CD4-positive, alpha-beta T cell (primary cell): ENCODE measurements at regions not wholly inside any gene's neighbourhood (a gene's known extent, or its start where the extent isn't known, plus 50 kb on each side); places are given as distances from the start of the nearest gene placed in this dataset.

ENCODE experiments used
- ATAC-seq: fragments of 200-7000 bp; cut with Tn5 transposase; one replicate; pipeline ENCODE4 v1.10.0; 2022; ENCODE audit warnings: mild to moderate bottlenecking; ENCODE audit not compliant: poor library complexity
- CTCF ChIA-PET: fragments of 350-600 bp; sonication (Branson Sonifier 250); formaldehyde crosslinking; loops from one replicate; lab custom pipeline; 2021; ENCODE audit warnings: antibody characterized with exemption, inconsistent platforms; lab: Charles Lee
- POLR2A ChIA-PET: fragments of 350-600 bp; sonication (Branson Sonifier 250); formaldehyde crosslinking; loops from one replicate; lab custom pipeline; 2021; ENCODE audit warnings: antibody characterized with exemption, inconsistent platforms; lab: Charles Lee
- DNase-seq, 14 experiments: peaks; one replicate each; pipeline ENCODE4 v3.0.0-alpha.2; 2013 to 2020; ENCODE audit warnings: mixed read lengths in 2 of 14
- H3K27ac ChIP-seq, 2 donors: one replicate each; pipeline versions ENCODE4 v1.5.1 to v1.7.0; 2013; ENCODE audit warnings: low read length in 2 of 2, low read depth in 1 of 2, mild to moderate bottlenecking in 1 of 2
- H3K27me3 ChIP-seq, 2 experiments: 1 replicate in 1 of 2; 2 replicates in 1 of 2; pipeline versions ENCODE4 v1.6.1 to v1.7.0; 2013; ENCODE audit warnings: low read length in 2 of 2, control low read depth in 1 of 2, mild to moderate bottlenecking in 1 of 2, moderate library complexity in 1 of 2; ENCODE audit not compliant: insufficient read depth in 2 of 2, control insufficient read depth in 1 of 2
- H3K36me3 ChIP-seq: one replicate; pipeline ENCODE4 v1.6.1; 2013; ENCODE audit warnings: low read length, control low read depth; ENCODE audit not compliant: insufficient read depth
- H3K4me1 ChIP-seq: one replicate; pipeline ENCODE4 v1.6.1; 2013; ENCODE audit warnings: low read length, control low read depth; ENCODE audit not compliant: insufficient read depth
- H3K4me3 ChIP-seq: one replicate; pipeline ENCODE4 v1.5.1; 2013; ENCODE audit warnings: mild to moderate bottlenecking, low read length, moderate library complexity
- H3K9me3 ChIP-seq, 2 experiments: 1 replicate in 1 of 2; 2 replicates in 1 of 2; pipeline versions ENCODE4 v1.6.1 to v1.7.0; 2013; ENCODE audit warnings: low read length in 2 of 2, mild to moderate bottlenecking in 2 of 2, control low read depth in 1 of 2, moderate library complexity in 1 of 2; ENCODE audit not compliant: control insufficient read depth in 1 of 2, insufficient read depth in 1 of 2
- H3K27ac Mint-ChIP-seq: one replicate; pipeline ENCODE4 v1.8.0; 2020; ENCODE audit warnings: mixed read lengths
- H3K27me3 Mint-ChIP-seq: one replicate; pipeline ENCODE4 v1.8.0; 2021; ENCODE audit warnings: mixed read lengths
- H3K36me3 Mint-ChIP-seq: one replicate; pipeline ENCODE4 v1.8.0; 2021; ENCODE audit warnings: low read depth, mixed read lengths
- H3K4me1 Mint-ChIP-seq: one replicate; pipeline ENCODE4 v1.8.0; 2021; ENCODE audit warnings: low read depth, mixed read lengths
- H3K4me3 Mint-ChIP-seq: one replicate; pipeline ENCODE4 v1.8.0; 2020; ENCODE audit warnings: mild to moderate bottlenecking, mixed read lengths
- H3K9me3 Mint-ChIP-seq: one replicate; pipeline ENCODE4 v1.8.0; 2020; ENCODE audit warnings: mixed read lengths
- CTCF ChIP-seq: fragments of 200-600 bp; IDR thresholded peaks from one replicate; pipeline ENCODE4 v1.8.0; 2022; ENCODE audit warnings: antibody characterized with exemption, mild to moderate bottlenecking
- intact Hi-C, 2 experiments: fragments of 100-400 bp; cut with DNase I in 1 of 2; cut with micrococcal nuclease in 1 of 2; formaldehyde crosslinking; loops; one replicate each; pipeline versions ENCODE4 v1.15.1 to v1.9.0; 2023 to 2025; cut with DNase I, micrococcal nuclease

GRCh38 chr21:34205811-34206571, 132.6 kb downstream of the MRPS6 start:
- Histone ChIP-seq H3K27ac (no peak overlapping the region), H3K9me3 (no peaks in the 10 kb centered on the region), H3K36me3 (no peaks in the 10 kb centered on the region), H3K4me3 (no peak overlapping the region), H3K4me1 (peaks cover 18% of the 10 kb centered on the region), H3K27me3 (no peaks in the 10 kb centered on the region)
- TF ChIP-seq CTCF = no peak
- H3K4me3 Mint-ChIP-seq = no peak overlapping the region
- peaks cover 2% of the 10 kb centered on the region for H3K9me3 Mint-ChIP-seq
- H3K27me3 Mint-ChIP-seq = no peaks in the 10 kb centered on the region
- DNase-seq (no peak), ATAC-seq (no peak)
- no peak overlapping the region for H3K27ac Mint-ChIP-seq
- CTCF ChIA-PET = interaction anchor here (1.6 kb wide), 1 partner anchor 142 kb away, joined by 4 read pairs; no protein-coding TSS in a partner anchor
- POLR2A ChIA-PET = no interaction called here
- no peaks in the 10 kb centered on the region for H3K36me3 Mint-ChIP-seq
- peaks cover 21% of the 10 kb centered on the region for H3K4me1 Mint-ChIP-seq
- intact Hi-C loops = loop anchor here in 1 of 2 experiments (10.0 kb wide), 1 partner anchor 281 kb away; no protein-coding TSS in a partner anchor

- ChIA-PET POLR2A (interaction anchor here (0.7 kb wide), 1 partner anchor 277 kb away, joined by 3 read pairs; no protein-coding TSS in a partner anchor), CTCF (no interaction called here)
- Histone ChIP-seq H3K36me3 (no peaks in the 10 kb centered on the region), H3K9me3 (peaks cover 7 to 9% of the 10 kb centered on the region in 2 experiments), H3K27me3 (no peaks in the 10 kb centered on the region), H3K27ac (no peak overlapping the region), H3K4me1 (no peaks in the 10 kb centered on the region), H3K4me3 (no peak overlapping the region)
- intact Hi-C loops = no loop called here
- DNase-seq (no peak), ATAC-seq (no peak)
- TF ChIP-seq CTCF = no peak
- no peak overlapping the region for H3K27ac Mint-ChIP-seq
- H3K4me3 Mint-ChIP-seq = no peak overlapping the region
- no peaks in the 10 kb centered on the region for H3K27me3 Mint-ChIP-seq
- no peaks in the 10 kb centered on the region for H3K4me1 Mint-ChIP-seq
- no peaks in the 10 kb centered on the region for H3K36me3 Mint-ChIP-seq
- peaks cover 2% of the 10 kb centered on the region for H3K9me3 Mint-ChIP-seq
Observed at GRCh38 chr21:34213959-34214358, 140.6 kb downstream of the MRPS6 start.

GRCh38 chr21:34215501-34215900, 142.1 kb downstream of the MRPS6 start:
- no peak overlapping the region for H3K4me3 ChIP-seq
- ChIA-PET POLR2A (no interaction called here), CTCF (no interaction called here)
- ATAC-seq = no peak
- no peaks in the 10 kb centered on the region for H3K27me3 ChIP-seq
- Mint-ChIP-seq H3K36me3 (no peaks in the 10 kb centered on the region), H3K4me3 (no peak overlapping the region), H3K27ac (no peak overlapping the region), H3K9me3 (peaks cover under 1% of the 10 kb centered on the region), H3K4me1 (no peaks in the 10 kb centered on the region), H3K27me3 (no peaks in the 10 kb centered on the region)
- H3K9me3 ChIP-seq = peaks cover 7 to 9% of the 10 kb centered on the region in 2 experiments
- intact Hi-C loops = no loop called here
- no peaks in the 10 kb centered on the region for H3K4me1 ChIP-seq
- DNase-seq = no peak
- no peak for TF ChIP-seq CTCF
- H3K27ac ChIP-seq = no peak overlapping the region
- no peaks in the 10 kb centered on the region for H3K36me3 ChIP-seq
